ENCODE measurements at regions not wholly inside any gene's neighbourhood (a gene's known extent, or its start where the extent isn't known, plus 50 kb on each side); places are given as distances from the start of the nearest gene placed in this dataset.
"Not testable (repeated sequence)": the region's sequence is repeated elsewhere in the genome, so short reads cannot be mapped to it uniquely, and the experiment has no call there.

- no peak for DNase-seq (ENCODE audit: low spot score)
These were observed 605.6 kb upstream of the TEX47 start for GRCh38 chr7:89401099-89401498.

DNA sequence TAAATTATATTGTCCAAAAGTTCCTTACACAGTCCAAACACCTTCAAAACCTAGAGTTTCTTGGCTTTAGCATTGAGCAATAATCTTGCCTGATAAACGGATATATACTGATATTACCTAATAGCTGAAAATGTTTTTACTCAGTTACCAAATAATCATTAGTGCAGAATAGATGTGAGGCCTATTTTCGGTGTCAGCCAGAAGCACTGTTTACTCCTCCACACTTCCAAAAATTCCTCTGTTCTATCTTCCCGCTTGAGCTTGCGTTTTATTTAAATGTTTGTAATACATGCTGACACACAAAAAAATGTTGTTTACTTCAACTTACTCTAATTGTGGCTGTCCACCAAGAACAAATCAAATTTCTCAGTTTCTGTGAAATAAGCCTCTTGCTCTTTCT lies 606.2 kb upstream of the TEX47 start:
- DNase-seq (ENCODE audit: low spot score), result no peak

- DNase-seq (ENCODE audit: low spot score), result no peak
These were observed 656.4 kb upstream of the TEX47 start for GRCh38 chr7:89451911-89452310.

DNA sequence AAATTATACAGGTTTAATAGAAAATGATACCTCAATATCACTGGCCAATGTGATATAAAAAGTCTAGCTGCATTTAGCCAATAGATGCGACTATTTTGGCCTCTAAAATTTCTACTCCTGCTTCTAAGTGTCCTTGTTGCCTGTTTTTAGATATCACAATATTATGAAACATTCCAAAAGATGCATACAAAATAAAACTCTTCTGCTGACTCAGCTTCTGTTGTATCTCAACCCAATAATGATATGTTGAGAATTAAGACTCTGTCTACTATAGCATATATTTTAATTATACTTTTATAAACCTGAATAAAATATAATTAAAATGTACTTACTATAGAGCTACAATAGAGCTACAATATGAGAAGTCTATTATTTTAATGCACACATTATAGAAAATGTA lies 661.0 kb upstream of the TEX47 start:
- no peak for DNase-seq (ENCODE audit: low spot score)

GRCh38 chr7:89458114-89458513 lies 662.6 kb upstream of the TEX47 start:
- DNase-seq (ENCODE audit: low spot score), result no peak

GRCh38 chr7:89474456-89474855 lies 678.9 kb upstream of the TEX47 start:
- no peak for DNase-seq (ENCODE audit: low spot score)

DNA sequence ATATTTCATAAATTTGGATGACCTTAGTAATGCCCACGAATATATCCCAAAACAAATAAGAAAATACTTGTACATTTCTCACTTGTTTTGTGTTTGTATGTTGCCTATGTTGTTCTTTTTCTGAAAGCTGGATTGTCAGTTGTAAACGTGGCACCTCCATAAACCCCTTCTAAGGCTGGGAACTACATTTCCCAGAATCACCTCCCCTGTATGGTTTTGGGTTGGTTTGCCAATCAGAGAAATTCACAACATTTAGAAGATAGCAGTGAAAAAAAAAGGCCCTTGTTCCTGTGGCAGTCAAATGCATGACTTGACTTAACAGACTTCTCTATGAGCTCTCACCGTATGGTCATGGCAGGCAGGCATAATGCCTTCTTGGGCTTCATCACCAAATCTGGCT lies 676.3 kb upstream of the STEAP1 start:
- no peak for DNase-seq (ENCODE audit: low spot score)

GRCh38 chr7:89495704-89496103 lies 658.6 kb upstream of the STEAP1 start:
- no peak for DNase-seq (ENCODE audit: low spot score)

GRCh38 chr7:89500084-89500483 lies 654.2 kb upstream of the STEAP1 start:
- no peak for DNase-seq (ENCODE audit: low spot score)

DNA sequence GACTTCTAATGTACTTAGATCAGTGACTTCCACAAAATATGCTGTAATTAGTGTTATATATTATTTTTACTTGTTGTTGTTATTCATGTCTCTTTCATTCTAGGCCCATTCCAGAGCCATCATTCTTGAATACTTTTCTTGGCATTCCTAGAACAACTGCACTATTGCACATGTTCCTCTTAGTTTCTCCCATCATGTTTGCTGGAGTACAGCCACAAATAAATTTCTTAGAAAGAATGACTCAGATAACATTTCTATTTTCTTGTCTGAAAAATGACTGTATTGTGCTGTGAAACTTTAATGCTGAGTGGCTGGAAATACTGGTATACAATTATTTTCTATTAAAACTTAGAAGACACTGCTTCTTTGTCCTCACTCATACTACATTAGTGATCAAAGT lies 651.0 kb upstream of the STEAP1 start:
- no peak for DNase-seq (ENCODE audit: low spot score)

DNA sequence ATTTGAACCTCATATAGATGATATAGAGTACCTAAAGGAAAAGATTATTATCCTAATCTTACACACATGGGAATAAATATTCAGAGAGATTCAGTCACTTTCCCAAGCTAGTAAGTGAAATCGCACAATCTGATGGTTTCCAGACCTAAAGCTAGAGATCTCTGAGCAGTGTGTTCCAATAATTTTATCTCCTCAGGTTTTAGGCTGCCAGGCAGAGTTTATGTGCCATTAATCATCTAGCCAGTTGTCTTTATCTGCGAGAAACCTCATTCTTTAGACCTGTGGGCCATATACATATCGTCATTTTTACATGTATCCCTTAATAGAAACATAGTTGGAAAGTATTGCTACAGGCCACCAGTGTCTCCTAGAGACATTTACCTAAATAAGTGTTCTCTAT lies 647.2 kb upstream of the STEAP1 start:
- no peak for DNase-seq (ENCODE audit: low spot score)

DNA sequence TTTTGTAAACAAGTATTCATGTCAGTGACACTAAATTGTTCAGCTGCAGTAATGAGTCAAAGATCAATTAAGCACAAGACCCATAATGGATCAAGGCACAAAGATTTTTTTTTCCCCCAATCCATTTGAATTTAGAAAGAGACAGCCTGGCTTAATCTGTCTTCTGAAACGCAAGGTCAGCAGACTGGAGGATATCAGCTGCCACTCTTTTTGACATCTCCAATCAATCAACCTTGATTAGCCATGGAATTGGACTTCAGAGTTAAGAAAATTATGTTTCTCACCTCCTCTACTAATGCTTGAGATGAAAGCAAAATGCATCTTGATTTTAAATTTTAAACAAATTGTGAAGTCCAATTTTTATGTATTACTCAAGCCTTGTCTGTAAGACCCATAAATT lies 642.4 kb upstream of the STEAP1 start:
- DNase-seq (ENCODE audit: low spot score), result no peak

GRCh38 chr7:89514970-89515369 lies 639.3 kb upstream of the STEAP1 start:
- DNase-seq (ENCODE audit: low spot score), result no peak

DNA sequence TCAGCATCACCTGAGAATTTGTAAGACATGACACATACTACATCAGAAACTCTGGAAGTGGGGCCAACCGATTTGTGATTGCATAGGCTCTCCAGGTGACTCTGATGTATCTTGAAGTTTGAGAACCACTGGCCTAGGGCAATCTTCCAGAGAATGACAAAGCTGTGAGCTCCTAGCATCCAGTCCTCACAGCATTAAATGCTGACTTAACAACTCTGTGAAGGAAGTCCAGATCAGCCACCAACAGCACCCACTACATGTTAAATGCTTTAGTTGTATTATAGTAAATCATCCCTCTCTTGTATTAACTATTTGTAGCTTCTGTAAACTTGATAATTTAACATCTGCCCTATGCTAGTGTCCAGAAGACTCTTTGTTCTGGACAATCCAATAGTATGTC lies 636.5 kb upstream of the STEAP1 start:
- DNase-seq (ENCODE audit: low spot score), result no peak

- no peak for DNase-seq (ENCODE audit: low spot score)
These were observed 604.5 kb upstream of the STEAP1 start for GRCh38 chr7:89549768-89550167.

- no peak for DNase-seq (ENCODE audit: low spot score)
These were observed 600.1 kb upstream of the STEAP1 start for GRCh38 chr7:89554209-89554608.

GRCh38 chr7:89559596-89559995 lies 594.7 kb upstream of the STEAP1 start:
- no peak for DNase-seq (ENCODE audit: low spot score)

DNA sequence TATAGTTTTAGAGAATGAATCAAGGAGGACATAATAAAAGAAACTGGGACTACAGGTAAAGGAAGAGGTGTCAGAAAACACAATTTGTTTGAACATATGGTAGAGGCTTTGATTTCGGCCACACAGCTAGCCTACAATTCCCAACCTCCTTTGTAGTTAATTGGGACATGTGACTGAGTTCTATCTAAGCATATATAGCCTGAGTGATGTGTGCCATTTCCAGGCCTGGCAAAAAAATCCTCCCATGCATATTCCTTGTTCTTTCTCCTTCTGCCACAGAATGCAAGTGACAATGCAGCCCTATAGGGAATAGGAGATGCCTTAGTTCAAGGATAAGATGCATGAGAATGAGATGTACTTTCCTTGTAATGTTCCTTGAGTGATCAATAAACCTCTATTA lies 590.7 kb upstream of the STEAP1 start:
- DNase-seq (ENCODE audit: low spot score), result no peak

GRCh38 chr7:89584896-89585295 lies 569.4 kb upstream of the STEAP1 start:
- DNase-seq (ENCODE audit: low spot score), result peak; percentile 8

DNA sequence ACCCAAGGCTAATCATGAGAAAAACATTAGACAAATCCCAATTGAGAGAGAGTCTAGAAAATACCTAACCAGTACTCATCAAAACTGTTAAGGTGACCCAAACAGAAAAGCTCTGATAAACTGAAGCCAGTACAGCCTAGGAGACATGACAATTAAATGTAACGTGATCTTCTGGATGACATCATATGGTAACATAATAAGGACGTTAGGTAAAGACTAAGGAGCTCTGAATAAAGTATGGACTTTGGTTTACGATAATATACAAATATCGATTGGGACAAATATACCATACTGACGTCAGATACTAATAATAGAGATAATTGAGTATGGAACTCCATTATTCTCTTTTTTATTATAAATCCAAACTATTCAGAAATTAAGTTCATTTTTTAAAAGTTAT lies 561.1 kb upstream of the STEAP1 start:
- DNase-seq (ENCODE audit: low spot score), result no peak

- DNase-seq (ENCODE audit: low spot score), result no peak
These were observed 551.3 kb upstream of the STEAP1 start for GRCh38 chr7:89602984-89603383.

- DNase-seq (ENCODE audit: low spot score), result no peak
These were observed 548.9 kb upstream of the STEAP1 start for GRCh38 chr7:89605362-89605761.

- no peak for DNase-seq (ENCODE audit: low spot score)
These were observed 547.8 kb upstream of the STEAP1 start for GRCh38 chr7:89606511-89606910.

DNA sequence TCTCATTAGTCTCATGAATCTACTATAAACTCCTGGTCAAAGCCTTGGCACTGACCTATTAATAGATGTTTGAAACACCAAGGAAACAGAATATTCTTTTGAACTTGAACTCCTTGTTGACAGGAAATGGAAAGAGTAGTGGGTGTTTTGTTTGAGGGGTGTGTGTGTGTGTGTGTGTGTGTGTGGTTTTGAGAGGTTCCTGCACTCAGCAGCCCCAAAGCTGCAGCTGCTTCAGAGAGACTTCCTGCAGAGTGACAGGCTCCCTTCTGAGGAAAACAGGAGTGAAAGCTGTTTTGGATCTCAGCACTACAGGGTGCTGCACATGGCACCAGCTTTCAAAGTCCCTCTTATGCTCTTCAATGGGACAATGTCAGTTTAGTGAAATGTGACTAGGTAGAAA lies 546.5 kb upstream of the STEAP1 start:
- no peak for DNase-seq (ENCODE audit: low spot score)

DNA sequence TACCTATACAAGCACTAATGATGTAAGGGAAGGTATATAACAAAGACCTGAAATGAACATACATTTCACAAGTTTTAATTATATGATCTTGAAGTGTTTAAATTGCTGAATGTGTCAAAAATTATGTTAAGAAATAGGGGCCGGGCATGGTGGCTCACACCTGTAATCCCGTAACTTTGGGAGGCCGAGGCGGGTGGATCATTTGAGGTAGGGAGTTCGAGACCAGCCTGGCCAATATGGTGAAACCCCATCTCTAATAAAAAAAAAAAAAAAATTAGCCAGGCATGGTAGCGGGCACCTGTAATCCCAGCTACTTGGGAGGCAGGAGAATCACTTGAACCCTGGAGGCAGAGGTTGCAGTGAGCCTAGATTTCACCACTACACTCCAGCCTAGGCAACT lies 537.4 kb upstream of the STEAP1 start:
- DNase-seq (ENCODE audit: low spot score), result not testable (repeated sequence)
